PC-3 (cell line): ENCODE measurements at regions not wholly inside any gene's neighbourhood (a gene's known extent, or its start where the extent isn't known, plus 50 kb on each side); places are given as distances from the start of the nearest gene placed in this dataset.

Experiments
- EZH2 ChIP-seq: fragments of 300-600 bp; sonication (generic); IDR thresholded peaks from one replicate; pipeline ENCODE4 v1.6.1; 2017; ENCODE audit warnings: antibody characterized with exemption, mild to moderate bottlenecking, low read length; ENCODE audit not compliant: unreplicated experiment
- EZH2phosphoT487 ChIP-seq: fragments of 300-600 bp; sonication (generic); IDR thresholded peaks from 2 replicates; pipeline ENCODE4 v1.6.1; 2018; ENCODE audit warnings: mild to moderate bottlenecking, antibody characterized with exemption, low read length, borderline replicate concordance
- TF ChIP-seq, protein P1 (sequence below): fragments of 300-600 bp; sonication (generic); conservative IDR thresholded peaks from 2 replicates; pipeline ENCODE4 v1.5.1; 2017; ENCODE audit warnings: antibody characterized with exemption, low read depth, mild to moderate bottlenecking, low read length

DNA sequence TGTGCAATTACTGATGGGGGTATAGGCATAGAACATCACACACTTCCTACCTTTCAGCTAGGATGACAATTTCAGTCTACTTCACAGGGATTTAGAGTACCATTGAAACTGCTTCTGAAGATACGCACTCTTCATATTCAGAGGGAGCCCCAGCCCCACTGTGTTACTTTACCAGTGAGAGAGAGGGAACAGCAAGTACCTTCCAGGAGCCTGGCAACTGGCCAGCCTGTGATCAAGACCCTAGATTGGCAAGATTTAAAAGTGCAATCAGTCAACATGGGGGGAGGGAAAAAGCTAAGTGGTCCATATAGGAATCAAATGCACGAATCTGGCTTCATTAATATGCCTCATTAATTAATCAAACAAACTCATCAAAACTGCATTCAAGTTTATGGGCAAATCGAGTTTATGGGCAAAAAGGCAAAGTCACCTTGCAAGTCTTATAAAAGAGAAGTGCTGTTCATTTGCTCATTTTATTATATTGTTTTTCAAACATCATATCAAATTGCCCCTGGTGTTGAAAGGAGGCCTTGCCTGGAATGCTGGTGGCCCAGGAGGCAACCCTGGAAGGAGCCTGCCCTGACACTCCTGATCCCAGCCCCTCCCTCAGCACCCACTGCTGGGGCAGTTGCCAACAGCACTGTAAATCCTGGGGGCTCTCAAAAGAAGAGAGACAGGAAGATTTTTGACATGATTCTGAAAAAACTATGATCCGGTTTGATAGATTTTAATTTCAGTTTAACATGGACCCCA lies 184.9 kb upstream of the DPT start:
- TF ChIP-seq, protein P1, sequence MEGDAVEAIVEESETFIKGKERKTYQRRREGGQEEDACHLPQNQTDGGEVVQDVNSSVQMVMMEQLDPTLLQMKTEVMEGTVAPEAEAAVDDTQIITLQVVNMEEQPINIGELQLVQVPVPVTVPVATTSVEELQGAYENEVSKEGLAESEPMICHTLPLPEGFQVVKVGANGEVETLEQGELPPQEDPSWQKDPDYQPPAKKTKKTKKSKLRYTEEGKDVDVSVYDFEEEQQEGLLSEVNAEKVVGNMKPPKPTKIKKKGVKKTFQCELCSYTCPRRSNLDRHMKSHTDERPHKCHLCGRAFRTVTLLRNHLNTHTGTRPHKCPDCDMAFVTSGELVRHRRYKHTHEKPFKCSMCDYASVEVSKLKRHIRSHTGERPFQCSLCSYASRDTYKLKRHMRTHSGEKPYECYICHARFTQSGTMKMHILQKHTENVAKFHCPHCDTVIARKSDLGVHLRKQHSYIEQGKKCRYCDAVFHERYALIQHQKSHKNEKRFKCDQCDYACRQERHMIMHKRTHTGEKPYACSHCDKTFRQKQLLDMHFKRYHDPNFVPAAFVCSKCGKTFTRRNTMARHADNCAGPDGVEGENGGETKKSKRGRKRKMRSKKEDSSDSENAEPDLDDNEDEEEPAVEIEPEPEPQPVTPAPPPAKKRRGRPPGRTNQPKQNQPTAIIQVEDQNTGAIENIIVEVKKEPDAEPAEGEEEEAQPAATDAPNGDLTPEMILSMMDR: no peak
- TF ChIP-seq EZH2phosphoT487: no peak
- no peak for TF ChIP-seq EZH2
